ENCODE measurements at regions not wholly inside any gene's neighbourhood (a gene's known extent, or its start where the extent isn't known, plus 50 kb on each side); places are given as distances from the start of the nearest gene placed in this dataset.

DNA sequence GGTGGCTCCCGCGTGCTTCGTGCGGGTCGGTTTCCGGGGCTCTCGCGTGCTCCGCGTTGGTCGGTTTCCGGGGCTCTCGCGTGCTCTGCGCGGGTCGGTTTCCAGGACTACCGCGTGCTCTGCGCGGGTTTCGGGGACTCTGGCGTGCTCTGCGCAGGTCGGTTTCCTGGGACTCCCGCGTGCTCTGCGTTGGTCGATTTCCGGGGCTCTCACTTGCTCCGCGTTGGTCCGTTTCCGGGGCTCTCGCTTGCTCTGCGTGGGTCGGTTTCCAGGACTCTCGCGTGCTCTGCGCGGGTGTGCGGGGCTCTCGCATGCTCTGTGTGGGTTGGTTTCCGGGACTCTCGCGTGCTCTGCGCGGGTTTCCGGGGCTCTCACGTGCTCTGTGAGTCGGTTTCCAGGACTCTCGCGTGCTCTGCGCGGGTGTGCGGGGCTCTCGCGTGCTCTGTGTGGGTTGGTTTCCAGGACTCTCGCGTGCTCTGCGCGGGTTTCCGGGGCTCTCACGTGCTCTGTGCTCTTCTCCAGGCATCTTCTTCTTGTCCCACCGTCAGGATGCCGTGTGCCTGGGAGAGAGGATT lies 109.9 kb upstream of the LRPAP1 start:
- no peak for TF ChIP-seq PCBP2 (optimal IDR thresholded peaks at IDR 0.05; ENCODE audit: low read depth, low read length, poor library complexity, severe bottlenecking)
- no peak for TF ChIP-seq ZNF556 (CRISPR knock-in tag; IDR thresholded peaks at IDR 0.05; ENCODE audit: borderline replicate concordance)
- no peak for TF ChIP-seq FOXA1 (IDR thresholded peaks at IDR 0.05)
- TF ChIP-seq FOXA1 (CRISPR knock-in tag; IDR thresholded peaks at IDR 0.05): no peak
- TF ChIP-seq, protein P1, sequence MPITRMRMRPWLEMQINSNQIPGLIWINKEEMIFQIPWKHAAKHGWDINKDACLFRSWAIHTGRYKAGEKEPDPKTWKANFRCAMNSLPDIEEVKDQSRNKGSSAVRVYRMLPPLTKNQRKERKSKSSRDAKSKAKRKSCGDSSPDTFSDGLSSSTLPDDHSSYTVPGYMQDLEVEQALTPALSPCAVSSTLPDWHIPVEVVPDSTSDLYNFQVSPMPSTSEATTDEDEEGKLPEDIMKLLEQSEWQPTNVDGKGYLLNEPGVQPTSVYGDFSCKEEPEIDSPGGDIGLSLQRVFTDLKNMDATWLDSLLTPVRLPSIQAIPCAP (CRISPR knock-in tag; IDR thresholded peaks at IDR 0.05; ENCODE audit: low read depth): no peak
- TF ChIP-seq ZNF629 (CRISPR knock-in tag; conservative IDR thresholded peaks at IDR 0.05): no peak
- TF ChIP-seq TBL1XR1 (IDR thresholded peaks at IDR 0.05; ENCODE audit: borderline replicate concordance, low read length, partially characterized antibody): no peak
- TF ChIP-seq, protein P2, sequence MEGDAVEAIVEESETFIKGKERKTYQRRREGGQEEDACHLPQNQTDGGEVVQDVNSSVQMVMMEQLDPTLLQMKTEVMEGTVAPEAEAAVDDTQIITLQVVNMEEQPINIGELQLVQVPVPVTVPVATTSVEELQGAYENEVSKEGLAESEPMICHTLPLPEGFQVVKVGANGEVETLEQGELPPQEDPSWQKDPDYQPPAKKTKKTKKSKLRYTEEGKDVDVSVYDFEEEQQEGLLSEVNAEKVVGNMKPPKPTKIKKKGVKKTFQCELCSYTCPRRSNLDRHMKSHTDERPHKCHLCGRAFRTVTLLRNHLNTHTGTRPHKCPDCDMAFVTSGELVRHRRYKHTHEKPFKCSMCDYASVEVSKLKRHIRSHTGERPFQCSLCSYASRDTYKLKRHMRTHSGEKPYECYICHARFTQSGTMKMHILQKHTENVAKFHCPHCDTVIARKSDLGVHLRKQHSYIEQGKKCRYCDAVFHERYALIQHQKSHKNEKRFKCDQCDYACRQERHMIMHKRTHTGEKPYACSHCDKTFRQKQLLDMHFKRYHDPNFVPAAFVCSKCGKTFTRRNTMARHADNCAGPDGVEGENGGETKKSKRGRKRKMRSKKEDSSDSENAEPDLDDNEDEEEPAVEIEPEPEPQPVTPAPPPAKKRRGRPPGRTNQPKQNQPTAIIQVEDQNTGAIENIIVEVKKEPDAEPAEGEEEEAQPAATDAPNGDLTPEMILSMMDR (CRISPR knock-in tag; IDR thresholded peaks at IDR 0.05): no peak
- no peak for TF ChIP-seq USF2 (IDR thresholded peaks at IDR 0.05; ENCODE audit: low read depth, low read length)
- TF ChIP-seq USF2 (CRISPR knock-in tag; IDR thresholded peaks at IDR 0.05; ENCODE audit: borderline replicate concordance): no peak
- no peak for TF ChIP-seq ZNF570 (CRISPR knock-in tag; IDR thresholded peaks at IDR 0.05; ENCODE audit: borderline replicate concordance)
